ENCODE measurements at regions not wholly inside any gene's neighbourhood (a gene's known extent, or its start where the extent isn't known, plus 50 kb on each side); places are given as distances from the start of the nearest gene placed in this dataset.

- FAIRE-seq: no peak
- no peak for DNase-seq (ENCODE audit: insufficient read length, low spot score)
- no peak for TF ChIP-seq POU2F2 (IDR thresholded peaks at IDR 0.05; ENCODE audit: low read depth, low read length)
- no peak for TF ChIP-seq PAX5 (IDR thresholded peaks at IDR 0.05; ENCODE audit: insufficient read depth, low read length, severe bottlenecking)
- TF ChIP-seq POLR2A (IDR thresholded peaks at IDR 0.05; ENCODE audit: low read depth, low read length): no peak
- TF ChIP-seq POLR2AphosphoS5 (IDR thresholded peaks at IDR 0.05; ENCODE audit: low read depth, low read length): no peak
- no peak for TF ChIP-seq SPI1 (IDR thresholded peaks at IDR 0.05; ENCODE audit: low read depth, low read length)
- TF ChIP-seq TAF1 (IDR thresholded peaks at IDR 0.05; ENCODE audit: low read depth, low read length): no peak
These were observed 527.2 kb downstream of the GBA3 start for GRCh38 chr4:23219779-23220408.

GRCh38 chr4:23213198-23213597 is 520.5 kb downstream of the GBA3 start:
- no peak for DNase-seq (ENCODE audit: insufficient read length, low spot score)
- no peak for FAIRE-seq
- no peak for TF ChIP-seq PAX5 (IDR thresholded peaks at IDR 0.05; ENCODE audit: insufficient read depth, low read length, severe bottlenecking)

DNA sequence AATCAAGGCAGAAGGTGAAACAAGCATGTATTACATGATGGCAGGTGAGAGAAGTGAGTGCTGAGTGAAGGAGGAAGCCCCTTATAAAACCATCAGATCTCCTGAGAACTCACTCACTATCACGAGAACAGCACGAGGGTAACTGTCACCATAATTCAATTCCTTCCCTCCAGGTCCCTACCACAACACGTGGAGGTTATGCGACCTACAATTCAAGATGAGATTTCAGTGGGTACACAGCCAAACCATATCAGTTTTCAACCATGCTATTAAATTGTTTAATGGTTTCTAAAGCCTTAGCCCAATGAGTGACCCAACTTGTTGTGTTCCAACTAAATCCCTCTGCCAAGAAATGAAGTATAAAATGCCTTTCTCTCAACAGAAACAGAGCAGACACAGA is 519.8 kb downstream of the GBA3 start:
- FAIRE-seq (no peak), DNase-seq (ENCODE audit: insufficient read length, low spot score) (no peak)
- TF ChIP-seq TAF1 (IDR thresholded peaks at IDR 0.05; ENCODE audit: low read depth, low read length): no peak
- no peak for TF ChIP-seq POLR2A (IDR thresholded peaks at IDR 0.05; ENCODE audit: low read depth, low read length)
- no peak for TF ChIP-seq POU2F2 (IDR thresholded peaks at IDR 0.05; ENCODE audit: low read depth, low read length)
- TF ChIP-seq POLR2AphosphoS5 (IDR thresholded peaks at IDR 0.05; ENCODE audit: low read depth, low read length): no peak
- no peak for TF ChIP-seq PAX5 (IDR thresholded peaks at IDR 0.05; ENCODE audit: insufficient read depth, low read length, severe bottlenecking)
- TF ChIP-seq SPI1 (IDR thresholded peaks at IDR 0.05; ENCODE audit: low read depth, low read length): no peak

DNA sequence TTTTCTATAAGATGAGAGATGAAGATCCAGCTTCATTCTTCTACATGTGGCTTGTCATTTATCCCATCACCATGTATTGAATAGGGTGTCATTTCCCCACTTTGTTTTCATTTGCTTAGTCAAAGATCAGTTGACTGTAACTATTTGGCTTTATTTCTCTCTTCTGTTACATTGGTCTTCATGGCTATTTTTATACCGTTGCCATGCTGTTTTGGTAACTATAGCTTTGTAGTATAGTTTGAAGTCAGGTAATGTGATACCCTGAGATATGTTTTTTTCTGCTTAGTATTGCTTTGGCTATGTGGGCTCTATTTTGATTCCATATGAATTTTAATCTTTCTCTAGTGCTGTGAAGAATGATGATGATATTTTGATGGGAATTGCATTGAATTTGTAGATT is 514.3 kb downstream of the GBA3 start:
- FAIRE-seq (no peak), DNase-seq (ENCODE audit: insufficient read length, low spot score) (no peak)
- no peak for TF ChIP-seq POLR2AphosphoS5 (IDR thresholded peaks at IDR 0.05; ENCODE audit: low read depth, low read length)
- no peak for TF ChIP-seq SPI1 (IDR thresholded peaks at IDR 0.05; ENCODE audit: low read depth, low read length)
- no peak for TF ChIP-seq PAX5 (IDR thresholded peaks at IDR 0.05; ENCODE audit: insufficient read depth, low read length, severe bottlenecking)
- no peak for TF ChIP-seq TAF1 (IDR thresholded peaks at IDR 0.05; ENCODE audit: low read depth, low read length)
- no peak for TF ChIP-seq POU2F2 (IDR thresholded peaks at IDR 0.05; ENCODE audit: low read depth, low read length)
- TF ChIP-seq POLR2A (IDR thresholded peaks at IDR 0.05; ENCODE audit: low read depth, low read length): no peak

DNA sequence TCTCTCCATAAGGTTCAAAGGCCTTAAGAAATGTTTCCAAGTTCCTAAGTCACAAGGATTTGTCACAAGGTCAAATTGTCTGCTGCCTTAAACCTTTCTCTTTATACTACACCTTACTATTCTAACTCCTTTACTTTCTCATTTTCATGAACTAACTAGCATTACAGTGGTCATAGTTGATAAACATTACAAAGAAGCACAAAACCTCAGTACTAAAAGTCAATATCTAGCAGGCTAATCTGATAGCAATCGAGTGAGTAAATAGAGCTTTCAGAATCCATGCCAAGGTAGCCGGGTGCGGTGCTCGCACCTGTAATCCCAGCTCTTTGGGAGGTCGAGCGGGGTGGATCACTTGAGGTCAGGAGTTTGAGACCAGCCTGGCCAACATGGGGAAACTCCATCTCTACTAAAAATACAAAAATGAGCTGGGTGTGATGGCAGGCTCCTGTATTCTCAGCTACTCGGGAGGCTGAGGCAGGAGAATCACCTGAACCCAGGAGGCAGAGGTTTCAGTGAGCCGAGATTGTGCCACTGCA is 510.0 kb downstream of the GBA3 start:
- TF ChIP-seq POLR2AphosphoS5 (IDR thresholded peaks at IDR 0.05; ENCODE audit: low read depth, low read length): no peak
- no peak for TF ChIP-seq PAX5 (IDR thresholded peaks at IDR 0.05; ENCODE audit: insufficient read depth, low read length, severe bottlenecking)
- no peak for TF ChIP-seq SPI1 (IDR thresholded peaks at IDR 0.05; ENCODE audit: low read depth, low read length)
- TF ChIP-seq POLR2A (IDR thresholded peaks at IDR 0.05; ENCODE audit: low read depth, low read length): no peak
- no peak for TF ChIP-seq POU2F2 (IDR thresholded peaks at IDR 0.05; ENCODE audit: low read depth, low read length)
- TF ChIP-seq TAF1 (IDR thresholded peaks at IDR 0.05; ENCODE audit: low read depth, low read length): no peak
- no peak for DNase-seq (ENCODE audit: insufficient read length, low spot score)
- no peak for FAIRE-seq

GRCh38 chr4:23194751-23195150 is 502.0 kb downstream of the GBA3 start:
- no peak for FAIRE-seq
- no peak for TF ChIP-seq TAF1 (IDR thresholded peaks at IDR 0.05; ENCODE audit: low read depth, low read length)
- no peak for TF ChIP-seq SPI1 (IDR thresholded peaks at IDR 0.05; ENCODE audit: low read depth, low read length)
- no peak for TF ChIP-seq POLR2A (IDR thresholded peaks at IDR 0.05; ENCODE audit: low read depth, low read length)
- no peak for TF ChIP-seq PAX5 (IDR thresholded peaks at IDR 0.05; ENCODE audit: insufficient read depth, low read length, severe bottlenecking)
- no peak for TF ChIP-seq POLR2AphosphoS5 (IDR thresholded peaks at IDR 0.05; ENCODE audit: low read depth, low read length)
- no peak for TF ChIP-seq POU2F2 (IDR thresholded peaks at IDR 0.05; ENCODE audit: low read depth, low read length)

DNA sequence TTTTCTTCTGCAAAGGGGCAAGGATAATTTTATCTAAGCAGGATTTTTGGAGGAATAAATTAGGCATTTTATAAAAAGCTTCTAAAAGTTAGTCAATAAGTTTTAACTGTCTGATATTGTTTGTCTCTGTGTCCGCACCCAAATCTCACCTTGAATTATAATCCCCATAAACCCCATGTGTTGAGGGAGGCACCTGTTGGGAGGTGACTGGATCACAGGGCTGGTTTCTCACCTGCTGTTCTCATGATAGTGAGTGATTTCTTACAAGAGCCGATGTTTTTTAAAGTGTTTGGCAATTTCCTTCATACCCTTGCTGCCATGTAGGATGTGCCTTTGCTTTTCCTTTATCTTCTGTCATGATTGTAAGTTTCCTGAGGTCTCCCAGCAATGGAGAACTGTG is 481.4 kb downstream of the GBA3 start:
- DNase-seq (ENCODE audit: insufficient read length, low spot score) (no peak), FAIRE-seq (no peak)
- TF ChIP-seq SPI1 (IDR thresholded peaks at IDR 0.05; ENCODE audit: low read depth, low read length): no peak
- TF ChIP-seq PAX5 (IDR thresholded peaks at IDR 0.05; ENCODE audit: insufficient read depth, low read length, severe bottlenecking): no peak
- TF ChIP-seq POU2F2 (IDR thresholded peaks at IDR 0.05; ENCODE audit: low read depth, low read length): no peak
- no peak for TF ChIP-seq POLR2AphosphoS5 (IDR thresholded peaks at IDR 0.05; ENCODE audit: low read depth, low read length)
- no peak for TF ChIP-seq POLR2A (IDR thresholded peaks at IDR 0.05; ENCODE audit: low read depth, low read length)
- no peak for TF ChIP-seq TAF1 (IDR thresholded peaks at IDR 0.05; ENCODE audit: low read depth, low read length)

More at GRCh38 chr4:23194751-23195150, 502.0 kb downstream of the GBA3 start:
- no peak for DNase-seq (ENCODE audit: insufficient read length, low spot score)

- DNase-seq (ENCODE audit: insufficient read length, low spot score): no peak
- FAIRE-seq: no peak
These were observed 479.2 kb downstream of the GBA3 start for GRCh38 chr4:23171976-23172375.

DNA sequence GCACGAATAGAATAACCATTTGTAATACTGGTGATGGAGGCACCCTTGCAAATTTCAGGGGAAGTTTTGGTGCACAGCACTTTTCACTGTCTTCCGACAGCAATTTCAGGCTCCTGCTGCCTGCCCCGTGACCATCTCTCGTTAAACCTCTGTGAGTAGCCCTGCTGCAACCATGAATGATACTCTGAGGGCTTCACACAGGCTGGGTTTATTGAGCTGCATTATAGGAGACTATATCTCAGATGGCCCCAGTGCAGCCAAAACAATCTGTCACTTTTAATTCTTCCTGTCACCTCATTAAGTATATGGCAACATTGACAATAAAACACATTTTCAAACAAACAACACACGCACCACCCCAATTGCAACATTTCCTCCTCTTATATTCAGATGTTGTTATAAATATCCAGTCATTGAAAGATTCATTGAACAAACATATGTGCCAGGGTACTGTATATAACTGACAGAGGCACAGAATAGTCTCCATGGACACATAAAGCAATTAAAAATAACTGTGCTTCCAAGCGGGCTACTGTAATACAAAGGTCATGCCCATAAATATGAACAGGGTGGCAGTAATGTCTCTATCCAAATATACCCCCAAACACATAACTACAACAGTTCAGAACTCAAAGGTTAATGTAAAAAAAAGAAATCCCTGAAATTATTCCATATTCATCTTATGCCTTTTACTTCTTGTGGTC is 477.0 kb downstream of the GBA3 start:
- FAIRE-seq (no peak), DNase-seq (ENCODE audit: insufficient read length, low spot score) (no peak)
- no peak for TF ChIP-seq POLR2A (IDR thresholded peaks at IDR 0.05; ENCODE audit: low read depth, low read length)
- TF ChIP-seq SPI1 (IDR thresholded peaks at IDR 0.05; ENCODE audit: low read depth, low read length): no peak
- TF ChIP-seq POLR2AphosphoS5 (IDR thresholded peaks at IDR 0.05; ENCODE audit: low read depth, low read length): no peak
- no peak for TF ChIP-seq POU2F2 (IDR thresholded peaks at IDR 0.05; ENCODE audit: low read depth, low read length)
- no peak for TF ChIP-seq PAX5 (IDR thresholded peaks at IDR 0.05; ENCODE audit: insufficient read depth, low read length, severe bottlenecking)
- TF ChIP-seq TAF1 (IDR thresholded peaks at IDR 0.05; ENCODE audit: low read depth, low read length): no peak

More at GRCh38 chr4:23171976-23172375, 479.2 kb downstream of the GBA3 start:
- TF ChIP-seq POLR2A (IDR thresholded peaks at IDR 0.05; ENCODE audit: low read depth, low read length): no peak
- no peak for TF ChIP-seq POLR2AphosphoS5 (IDR thresholded peaks at IDR 0.05; ENCODE audit: low read depth, low read length)
- no peak for TF ChIP-seq TAF1 (IDR thresholded peaks at IDR 0.05; ENCODE audit: low read depth, low read length)
- no peak for TF ChIP-seq POU2F2 (IDR thresholded peaks at IDR 0.05; ENCODE audit: low read depth, low read length)
- no peak for TF ChIP-seq PAX5 (IDR thresholded peaks at IDR 0.05; ENCODE audit: insufficient read depth, low read length, severe bottlenecking)
- no peak for TF ChIP-seq SPI1 (IDR thresholded peaks at IDR 0.05; ENCODE audit: low read depth, low read length)

Data from GM12891 (cell line).